ENCODE measurements at regions not wholly inside any gene's neighbourhood (a gene's known extent, or its start where the extent isn't known, plus 50 kb on each side); places are given as distances from the start of the nearest gene placed in this dataset.

GRCh38 chr6:145233955-145234354, 501.4 kb downstream of the EPM2A start:
- TF ChIP-seq POLR2A (IDR thresholded peaks at IDR 0.05; ENCODE audit: low read length): no peak
- no peak for TF ChIP-seq GATA1 (IDR thresholded peaks at IDR 0.05; ENCODE audit: low read depth, low read length)
